Activated CD4-positive, alpha-beta T cell treated with anti-CD3 and anti-CD28 coated beads, Interleukin-10, Interleukin-2, amounts not matched to agents 100 ng/mL and 50 ng/mL, durations not matched to agents 16 hours and 8 hours (primary cell): ENCODE measurements at regions not wholly inside any gene's neighbourhood (a gene's known extent, or its start where the extent isn't known, plus 50 kb on each side); places are given as distances from the start of the nearest gene placed in this dataset.

ENCODE experiments used
- DNase-seq: peaks from one replicate; pipeline ENCODE4 v3.0.0-alpha.2; 2020

- DNase-seq: no peak
These were observed 77.1 kb upstream of the PLXNC1 start for GRCh38 chr12:94071258-94071657.

GRCh38 chr12:94073441-94074051 lies 74.8 kb upstream of the PLXNC1 start:
- DNase-seq: no peak

GRCh38 chr12:94074216-94074979 lies 74.0 kb upstream of the PLXNC1 start:
- DNase-seq: no peak

- DNase-seq: peak; percentile 25
These were observed 73.3 kb upstream of the PLXNC1 start for GRCh38 chr12:94074980-94075629.

GRCh38 chr12:94077209-94077608 lies 71.2 kb upstream of the PLXNC1 start:
- no peak for DNase-seq

GRCh38 chr12:94078138-94078723 lies 70.1 kb upstream of the PLXNC1 start:
- DNase-seq: no peak

- DNase-seq: no peak
These were observed 69.5 kb upstream of the PLXNC1 start for GRCh38 chr12:94078736-94079509.

GRCh38 chr12:94079566-94080340 lies 68.6 kb upstream of the PLXNC1 start:
- DNase-seq: no peak

- no peak for DNase-seq
These were observed 67.9 kb upstream of the PLXNC1 start for GRCh38 chr12:94080341-94081009.

- no peak for DNase-seq
These were observed 65.7 kb upstream of the PLXNC1 start for GRCh38 chr12:94082690-94083089.

GRCh38 chr12:94089891-94090290 lies 58.5 kb upstream of the PLXNC1 start:
- DNase-seq: no peak

GRCh38 chr12:94091624-94092023 lies 56.8 kb upstream of the PLXNC1 start:
- no peak for DNase-seq

GRCh38 chr12:94092516-94093241 lies 55.7 kb upstream of the PLXNC1 start:
- DNase-seq: no peak

- no peak for DNase-seq
These were observed 53.7 kb upstream of the PLXNC1 start for GRCh38 chr12:94094700-94095099.

- no peak for DNase-seq
These were observed 52.8 kb upstream of the PLXNC1 start for GRCh38 chr12:94095618-94096017.

GRCh38 chr12:94098466-94098865 lies 49.9 kb upstream of the PLXNC1 start:
- DNase-seq: no peak
